Endothelial cell of umbilical vein (primary cell): ENCODE measurements at regions not wholly inside any gene's neighbourhood (a gene's known extent, or its start where the extent isn't known, plus 50 kb on each side); places are given as distances from the start of the nearest gene placed in this dataset.
"Not testable (repeated sequence)": the region's sequence is repeated elsewhere in the genome, so short reads cannot be mapped to it uniquely, and the experiment has no call there.

Experiments used
- BruUV-seq: library from RNA; stranded (reverse); fragments of 400-500 nt; replicated peaks from 2 replicates; lab custom pipeline; 2021; lab: Mats Ljungman, UMichigan
- CTCF ChIA-PET: fragments of 300-600, 350-600 bp; sonication (Branson Sonifier 250); formaldehyde crosslinking; loops from one replicate; lab custom pipeline; 2021; ENCODE audit warnings: antibody characterized with exemption, inconsistent platforms; lab: Charles Lee
- POLR2A ChIA-PET: fragments of 300-600, 350-600 bp; sonication (Branson Sonifier 250); formaldehyde crosslinking; loops from one replicate; lab custom pipeline; 2021; ENCODE audit warnings: antibody characterized with exemption, inconsistent platforms; lab: Charles Lee
- DNase-seq: peaks from one replicate; pipeline ENCODE4 v3.0.0-alpha.2; 2011; ENCODE audit warnings: low read depth, low spot score
- FAIRE-seq: peaks from 2 replicates; lab custom pipeline; 2011; peaks lifted over from hg19 to GRCh38; lab: Jason Lieb, UNC
- H2AFZ ChIP-seq: 2 replicates; pipeline ENCODE4 v1.6.0; 2012; ENCODE audit warnings: low read depth, low read length, control low read depth, inconsistent platforms
- H3K27ac ChIP-seq: 2 replicates; pipeline ENCODE4 v1.5.1; 2011; ENCODE audit warnings: low read depth, mild to moderate bottlenecking, control low read depth, low read length, moderate library complexity; ENCODE audit not compliant: insufficient read depth
- H3K27me3 ChIP-seq, 2 experiments: 2 replicates each; pipeline versions ENCODE4 v1.6.0 to v1.6.1; 2011; ENCODE audit warnings: low read length in 2 of 2, mixed read lengths in 1 of 2; ENCODE audit not compliant: control insufficient read depth in 2 of 2, insufficient read depth in 2 of 2
- H3K36me3 ChIP-seq, 2 experiments: 2 replicates in 1 of 2; 3 replicates in 1 of 2; pipeline ENCODE4 v1.5.1; 2011; ENCODE audit warnings: low read length in 2 of 2, mild to moderate bottlenecking in 1 of 2, moderate library complexity in 1 of 2; ENCODE audit not compliant: control insufficient read depth in 2 of 2, insufficient read depth in 2 of 2; ENCODE audit errors: extremely low read depth in 1 of 2
- H3K4me1 ChIP-seq: 3 replicates; pipeline ENCODE4 v1.5.1; 2011; ENCODE audit warnings: mild to moderate bottlenecking, low read length; ENCODE audit not compliant: control insufficient read depth, insufficient read depth; ENCODE audit errors: extremely low read depth
- H3K4me2 ChIP-seq: 2 replicates; pipeline ENCODE4 v1.6.1; 2011; ENCODE audit warnings: low read length, control low read depth, mixed read lengths; ENCODE audit not compliant: insufficient read depth
- H3K4me3 ChIP-seq, 3 experiments: fragments of 200-600 bp in 1 of 3; sonication (generic), shearing (Covaris generic) in 1 of 3; replicated peaks in 1 of 3; 2 replicates each; pipeline ENCODE4 v1.5.1; 2011 to 2016; ENCODE audit warnings: control low read depth in 3 of 3, low read length in 3 of 3, mild to moderate bottlenecking in 2 of 3, inconsistent platforms in 1 of 3, low read depth in 1 of 3, moderate library complexity in 1 of 3; ENCODE audit not compliant: insufficient read depth in 1 of 3
- H3K79me2 ChIP-seq: 2 replicates; pipeline ENCODE4 v1.6.0; 2012; ENCODE audit warnings: low read length, inconsistent platforms; ENCODE audit not compliant: control insufficient read depth, insufficient read depth
- H3K9ac ChIP-seq: replicated peaks from 2 replicates; pipeline ENCODE3; 2011; ENCODE audit warnings: low read length, control low read depth; ENCODE audit not compliant: insufficient read depth; ENCODE audit errors: extremely low read depth
- H3K9me1 ChIP-seq: replicated peaks from 3 replicates; pipeline ENCODE4 v1.6.0; 2011; ENCODE audit warnings: mild to moderate bottlenecking, low read length; ENCODE audit not compliant: control insufficient read depth, insufficient read depth; ENCODE audit errors: extremely low read depth
- H3K9me3 ChIP-seq: replicated peaks from 2 replicates; pipeline ENCODE4 v1.5.1; 2012; ENCODE audit warnings: low read length, inconsistent platforms; ENCODE audit not compliant: control insufficient read depth, insufficient read depth
- H4K20me1 ChIP-seq: replicated peaks from 2 replicates; pipeline ENCODE3; 2011; ENCODE audit warnings: mild to moderate bottlenecking, low read length; ENCODE audit not compliant: control insufficient read depth, insufficient read depth; ENCODE audit errors: extremely low read depth
- EZH2 ChIP-seq: IDR thresholded peaks from 2 replicates; pipeline ENCODE4 v1.6.1; 2012; ENCODE audit warnings: borderline replicate concordance, low read depth, mild to moderate bottlenecking, moderate library complexity, low read length, inconsistent platforms; ENCODE audit not compliant: severe bottlenecking
- FOS ChIP-seq: IDR thresholded peaks from 2 replicates; pipeline ENCODE4 v1.6.1; 2011; ENCODE audit warnings: mild to moderate bottlenecking, low read length, moderate library complexity, borderline replicate concordance; ENCODE audit not compliant: insufficient read depth
- GATA2 ChIP-seq: IDR thresholded peaks from 2 replicates; pipeline ENCODE4 v1.7.0; 2011; ENCODE audit warnings: low read depth, mild to moderate bottlenecking, moderate library complexity, mixed read lengths, low read length; ENCODE audit not compliant: insufficient read length, insufficient read depth
- JUN ChIP-seq: IDR thresholded peaks from 2 replicates; pipeline ENCODE4 v1.6.1; 2011; ENCODE audit warnings: borderline replicate concordance, low read depth; ENCODE audit not compliant: insufficient read length, insufficient read depth
- MAX ChIP-seq: IDR thresholded peaks from 2 replicates; pipeline ENCODE4 v1.6.1; 2011; ENCODE audit not compliant: insufficient read depth, insufficient read length
- MYC ChIP-seq: IDR thresholded peaks from one replicate; pipeline ENCODE4 v1.6.1; 2011; ENCODE audit warnings: mild to moderate bottlenecking, low read depth, low read length
- POLR2A ChIP-seq: IDR thresholded peaks from 2 replicates; pipeline ENCODE4 v1.6.1; 2012; ENCODE audit warnings: low read depth, mild to moderate bottlenecking, control low read depth, low read length
- POLR2AphosphoS5 ChIP-seq: IDR thresholded peaks from 2 replicates; pipeline ENCODE4 v1.6.1; 2012; ENCODE audit warnings: low read depth, mild to moderate bottlenecking, control low read depth, low read length, moderate library complexity; ENCODE audit not compliant: insufficient read depth
- dilution Hi-C: fragments of 300-500 bp; cut with MboI; formaldehyde crosslinking; loops from one replicate; pipeline ENCODE4 v1.15.0; 2019; ENCODE audit warnings: low sequenced_read_pairs; ENCODE audit not compliant: extremely low pct_ligation_motif_present
- intact Hi-C: fragments of 100-400 bp; cut with micrococcal nuclease; formaldehyde crosslinking; loops from one replicate; pipeline ENCODE4 v1.10.0; 2022
- TF ChIP-seq, protein P1 (sequence below), 2 donors: IDR thresholded peaks; 1 replicate in 1 of 2; 2 replicates in 1 of 2; pipeline ENCODE4 v1.5.1; 2011; ENCODE audit warnings: low read length in 2 of 2, mild to moderate bottlenecking in 2 of 2, moderate library complexity in 2 of 2, control low read depth in 1 of 2, inconsistent platforms in 1 of 2, low read depth in 1 of 2; ENCODE audit not compliant: insufficient read depth in 1 of 2; ENCODE audit errors: extremely low read depth in 1 of 2

- intact Hi-C loops = no loop called here
- no peak for FAIRE-seq
- dilution Hi-C loops = no loop called here
These were observed 71.0 kb upstream of the LSM6 start for GRCh38 chr4:146104541-146104940.

DNA sequence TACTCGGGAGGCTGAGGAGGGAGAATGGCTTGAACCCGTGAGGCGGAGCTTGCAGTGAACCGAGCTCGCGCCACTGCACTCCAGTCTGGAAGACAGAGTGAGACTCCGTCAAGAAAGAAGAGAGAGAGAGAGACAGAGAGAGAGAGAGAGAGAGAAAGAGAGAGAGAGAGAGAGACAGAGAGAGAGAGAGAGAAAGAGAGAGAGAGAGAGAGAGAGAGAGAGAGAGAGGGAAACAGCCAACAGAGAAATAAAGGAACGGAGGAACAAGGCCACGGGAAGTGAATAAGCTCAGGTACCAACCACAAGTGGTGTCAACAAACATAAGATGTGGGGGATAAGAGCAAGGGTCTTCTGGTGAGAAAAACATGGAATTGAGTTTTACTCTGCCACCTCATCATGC, 71.5 kb upstream of the LSM6 start:
- H4K20me1 ChIP-seq, BruUV-seq, H3K9me3 ChIP-seq, H3K27ac ChIP-seq, H3K27me3 ChIP-seq, H2AFZ ChIP-seq, H3K4me1 ChIP-seq, H3K79me2 ChIP-seq, H3K36me3 ChIP-seq, intact Hi-C loops, H3K4me2 ChIP-seq, FAIRE-seq, H3K9me1 ChIP-seq, H3K4me3 ChIP-seq, dilution Hi-C loops, POLR2A ChIA-PET, H3K9ac ChIP-seq, DNase-seq: not testable (repeated sequence)
- CTCF ChIA-PET = interaction anchor here (1.0 kb wide), 1 partner anchor 9 kb away, joined by 3 read pairs; no protein-coding TSS in a partner anchor

More at GRCh38 chr4:146104541-146104940, 71.0 kb upstream of the LSM6 start:
- H3K27ac ChIP-seq = no peak overlapping the region
- BruUV-seq = no TSS peak
- H3K27me3 ChIP-seq = peaks cover 0 to 2% of the 10 kb centered on the region in 2 experiments
- no peaks in the 10 kb centered on the region for H3K79me2 ChIP-seq
- no peaks in the 10 kb centered on the region for H3K36me3 ChIP-seq
- H3K9ac ChIP-seq = no peak overlapping the region
- no peaks in the 10 kb centered on the region for H3K4me1 ChIP-seq
- ChIA-PET POLR2A (no interaction called here), CTCF (no interaction called here)
- no peak overlapping the region for H3K4me3 ChIP-seq
- TF ChIP-seq, protein P1, sequence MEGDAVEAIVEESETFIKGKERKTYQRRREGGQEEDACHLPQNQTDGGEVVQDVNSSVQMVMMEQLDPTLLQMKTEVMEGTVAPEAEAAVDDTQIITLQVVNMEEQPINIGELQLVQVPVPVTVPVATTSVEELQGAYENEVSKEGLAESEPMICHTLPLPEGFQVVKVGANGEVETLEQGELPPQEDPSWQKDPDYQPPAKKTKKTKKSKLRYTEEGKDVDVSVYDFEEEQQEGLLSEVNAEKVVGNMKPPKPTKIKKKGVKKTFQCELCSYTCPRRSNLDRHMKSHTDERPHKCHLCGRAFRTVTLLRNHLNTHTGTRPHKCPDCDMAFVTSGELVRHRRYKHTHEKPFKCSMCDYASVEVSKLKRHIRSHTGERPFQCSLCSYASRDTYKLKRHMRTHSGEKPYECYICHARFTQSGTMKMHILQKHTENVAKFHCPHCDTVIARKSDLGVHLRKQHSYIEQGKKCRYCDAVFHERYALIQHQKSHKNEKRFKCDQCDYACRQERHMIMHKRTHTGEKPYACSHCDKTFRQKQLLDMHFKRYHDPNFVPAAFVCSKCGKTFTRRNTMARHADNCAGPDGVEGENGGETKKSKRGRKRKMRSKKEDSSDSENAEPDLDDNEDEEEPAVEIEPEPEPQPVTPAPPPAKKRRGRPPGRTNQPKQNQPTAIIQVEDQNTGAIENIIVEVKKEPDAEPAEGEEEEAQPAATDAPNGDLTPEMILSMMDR (IDR thresholded peaks at IDR 0.05; ENCODE audit: extremely low read depth in 1 of 2, insufficient read depth in 1 of 2, low read depth in 1 of 2, low read length in 2 of 2) = no peak
- TF ChIP-seq POLR2AphosphoS5 (no peak), MAX (no peak), JUN (no peak), FOS (no peak), EZH2 (no peak), GATA2 (no peak), MYC (no peak), POLR2A (no peak)
- H3K9me1 ChIP-seq = no peaks in the 10 kb centered on the region
- H2AFZ ChIP-seq = no peak overlapping the region
- DNase-seq = no peak
- no peaks in the 10 kb centered on the region for H4K20me1 ChIP-seq
- H3K9me3 ChIP-seq = no peaks in the 10 kb centered on the region
- no peak overlapping the region for H3K4me2 ChIP-seq
